ENCODE measurements at regions not wholly inside any gene's neighbourhood (a gene's known extent, or its start where the extent isn't known, plus 50 kb on each side); places are given as distances from the start of the nearest gene placed in this dataset.
A peak's percentile ranks its signal among the peaks of the same experiment; 100 is the strongest.

- DNase-seq (ENCODE audit: low read depth, low spot score), result no peak
- in situ Hi-C loops (cut with HindIII; ENCODE audit: low pct_unique_long_range_greater_than_20kb, low sequenced_read_pairs), result no loop called here
Measured at GRCh38 chr5:143515829-143516228, 112.3 kb upstream of the NR3C1 start.

- DNase-seq (ENCODE audit: low read depth, low spot score), result no peak
- in situ Hi-C loops (cut with HindIII; ENCODE audit: low pct_unique_long_range_greater_than_20kb, low sequenced_read_pairs), result no loop called here
Measured at GRCh38 chr5:143514616-143515335, 111.3 kb upstream of the NR3C1 start.

DNA sequence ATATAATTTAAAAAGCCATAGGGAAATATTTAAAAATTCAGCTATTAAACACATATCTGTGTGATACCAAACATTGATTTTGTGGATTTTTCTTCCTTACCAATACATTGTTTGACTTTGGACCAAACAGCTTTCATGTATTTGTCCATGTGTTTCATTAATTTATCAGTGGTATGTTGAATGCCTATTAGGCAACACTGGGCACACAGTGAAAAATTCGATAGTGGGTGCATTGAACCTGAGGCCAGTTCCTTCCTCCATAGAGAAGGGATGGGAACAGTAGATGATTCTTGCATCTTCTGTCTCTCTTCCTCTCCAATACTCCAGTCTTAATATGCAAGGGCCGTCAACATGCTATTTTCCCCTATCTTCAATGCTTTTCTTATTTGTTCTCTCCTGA is 110.2 kb upstream of the NR3C1 start:
- DNase-seq (ENCODE audit: low read depth, low spot score), result no peak
- in situ Hi-C loops (cut with HindIII; ENCODE audit: low pct_unique_long_range_greater_than_20kb, low sequenced_read_pairs), result no loop called here

GRCh38 chr5:143511736-143512135 is 108.2 kb upstream of the NR3C1 start:
- in situ Hi-C loops (cut with HindIII; ENCODE audit: low pct_unique_long_range_greater_than_20kb, low sequenced_read_pairs), result no loop called here
- no peak for DNase-seq (ENCODE audit: low read depth, low spot score)

GRCh38 chr5:143509758-143510221 is 106.3 kb upstream of the NR3C1 start:
- DNase-seq (ENCODE audit: low read depth, low spot score), result no peak
- in situ Hi-C loops (cut with HindIII; ENCODE audit: low pct_unique_long_range_greater_than_20kb, low sequenced_read_pairs), result no loop called here

GRCh38 chr5:143506836-143507552 is 103.5 kb upstream of the NR3C1 start:
- in situ Hi-C loops (cut with HindIII; ENCODE audit: low pct_unique_long_range_greater_than_20kb, low sequenced_read_pairs), result no loop called here
- peak; percentile 19 for DNase-seq (ENCODE audit: low read depth, low spot score)

GRCh38 chr5:143505934-143506333 is 102.4 kb upstream of the NR3C1 start:
- in situ Hi-C loops (cut with HindIII; ENCODE audit: low pct_unique_long_range_greater_than_20kb, low sequenced_read_pairs), result no loop called here
- no peak for DNase-seq (ENCODE audit: low read depth, low spot score)

GRCh38 chr5:143505354-143505753 is 101.9 kb upstream of the NR3C1 start:
- in situ Hi-C loops (cut with HindIII; ENCODE audit: low pct_unique_long_range_greater_than_20kb, low sequenced_read_pairs), result no loop called here
- no peak for DNase-seq (ENCODE audit: low read depth, low spot score)

DNA sequence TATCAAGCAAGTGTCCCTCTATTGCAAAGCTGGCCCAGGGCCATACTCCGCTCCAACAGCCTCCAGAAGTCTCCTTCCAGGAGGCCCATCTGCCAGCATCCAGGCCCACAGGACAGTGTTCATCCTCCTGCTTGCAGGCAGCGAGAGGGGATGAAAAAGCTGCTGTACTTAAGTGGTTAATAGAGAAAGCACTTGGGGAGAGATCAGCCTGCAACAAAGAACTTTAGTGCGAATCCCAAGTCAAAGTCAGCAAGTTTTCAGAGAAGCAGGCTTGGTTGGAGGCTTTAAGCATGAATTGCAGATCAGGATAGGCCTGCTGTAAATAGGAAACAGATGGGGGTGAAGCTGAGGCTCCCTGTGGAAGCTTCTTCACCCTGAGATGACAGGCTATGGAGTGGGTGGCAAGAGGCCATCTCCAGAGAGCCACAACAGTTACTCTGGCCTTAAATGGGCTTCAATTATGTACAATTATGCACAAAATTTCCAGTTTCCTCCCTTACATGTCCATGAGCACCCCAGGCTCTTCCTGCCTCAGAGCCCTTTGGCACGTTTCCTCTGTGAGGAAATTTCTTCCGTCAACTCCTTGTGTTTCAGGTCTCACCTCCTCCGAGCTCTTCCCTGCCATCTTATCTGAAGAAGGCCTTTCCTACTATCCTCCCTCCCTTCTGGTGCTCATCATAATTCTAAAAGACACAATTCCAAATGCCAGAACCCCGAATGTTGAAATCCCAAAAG is 98.0 kb upstream of the NR3C1 start:
- DNase-seq (ENCODE audit: low read depth, low spot score), result no peak
- in situ Hi-C loops (cut with HindIII; ENCODE audit: low pct_unique_long_range_greater_than_20kb, low sequenced_read_pairs), result no loop called here

DNA sequence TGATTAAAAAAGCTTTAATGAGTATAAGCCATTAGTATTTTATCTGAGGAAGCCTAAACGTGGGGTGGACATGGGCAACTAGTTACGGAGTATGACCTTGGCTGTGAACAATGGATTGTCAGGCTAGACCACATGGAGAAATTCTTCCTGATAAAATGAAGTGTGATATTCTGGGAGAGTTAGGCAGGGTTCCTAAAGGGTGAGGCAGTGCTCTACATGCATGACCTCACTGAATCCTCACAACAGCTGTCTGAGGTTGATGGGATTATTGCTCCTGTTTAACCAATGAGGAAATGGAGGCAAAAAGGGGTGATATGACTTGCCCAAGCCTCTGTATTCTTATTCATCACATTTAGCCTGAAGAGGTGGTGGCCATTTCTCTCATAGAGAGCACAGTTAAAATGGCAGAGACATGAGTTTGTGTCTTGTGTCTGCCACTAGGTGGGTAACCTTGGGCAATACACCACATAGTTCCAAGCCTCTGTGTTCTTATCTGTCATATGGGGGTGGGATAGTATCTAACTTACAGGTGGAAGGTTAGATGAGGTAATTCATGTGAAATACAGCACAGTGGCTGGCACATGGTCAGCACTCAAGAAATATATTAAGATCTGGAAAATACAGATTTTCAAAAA is 96.1 kb upstream of the NR3C1 start:
- in situ Hi-C loops (cut with HindIII; ENCODE audit: low pct_unique_long_range_greater_than_20kb, low sequenced_read_pairs), result no loop called here

GRCh38 chr5:143498821-143499220 is 95.3 kb upstream of the NR3C1 start:
- in situ Hi-C loops (cut with HindIII; ENCODE audit: low pct_unique_long_range_greater_than_20kb, low sequenced_read_pairs), result no loop called here
- DNase-seq (ENCODE audit: low read depth, low spot score), result no peak

More for the DNA sequence above, 96.1 kb upstream of the NR3C1 start:
- DNase-seq (ENCODE audit: low read depth, low spot score), result peak; percentile 3

GRCh38 chr5:143497749-143498148 is 94.3 kb upstream of the NR3C1 start:
- in situ Hi-C loops (cut with HindIII; ENCODE audit: low pct_unique_long_range_greater_than_20kb, low sequenced_read_pairs), result no loop called here
- no peak for DNase-seq (ENCODE audit: low read depth, low spot score)

GRCh38 chr5:143496943-143497342 is 93.5 kb upstream of the NR3C1 start:
- in situ Hi-C loops (cut with HindIII; ENCODE audit: low pct_unique_long_range_greater_than_20kb, low sequenced_read_pairs), result no loop called here
- DNase-seq (ENCODE audit: low read depth, low spot score), result no peak

GRCh38 chr5:143495821-143496275 is 92.4 kb upstream of the NR3C1 start:
- in situ Hi-C loops (cut with HindIII; ENCODE audit: low pct_unique_long_range_greater_than_20kb, low sequenced_read_pairs), result no loop called here
- no peak for DNase-seq (ENCODE audit: low read depth, low spot score)

DNA sequence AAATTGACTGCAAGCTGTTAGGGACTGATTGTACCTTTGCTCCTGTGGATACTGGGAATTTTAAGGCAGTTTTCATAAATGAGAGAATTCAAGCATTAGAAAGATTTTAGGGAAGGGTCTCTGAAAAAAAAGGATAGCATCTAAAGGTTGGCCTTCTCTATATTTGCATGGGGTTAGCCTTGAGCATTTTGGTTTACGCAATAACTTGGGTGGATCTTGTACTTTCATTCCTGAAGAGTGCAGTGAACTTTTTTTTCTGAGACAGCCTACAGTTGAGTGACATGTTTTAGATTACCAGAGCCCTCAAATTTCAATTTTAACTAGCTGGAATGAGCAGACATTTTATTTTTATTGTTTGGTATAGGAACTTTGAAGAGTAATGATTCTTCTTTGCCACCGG is 91.6 kb upstream of the NR3C1 start:
- DNase-seq (ENCODE audit: low read depth, low spot score), result no peak
- in situ Hi-C loops (cut with HindIII; ENCODE audit: low pct_unique_long_range_greater_than_20kb, low sequenced_read_pairs), result no loop called here

DNA sequence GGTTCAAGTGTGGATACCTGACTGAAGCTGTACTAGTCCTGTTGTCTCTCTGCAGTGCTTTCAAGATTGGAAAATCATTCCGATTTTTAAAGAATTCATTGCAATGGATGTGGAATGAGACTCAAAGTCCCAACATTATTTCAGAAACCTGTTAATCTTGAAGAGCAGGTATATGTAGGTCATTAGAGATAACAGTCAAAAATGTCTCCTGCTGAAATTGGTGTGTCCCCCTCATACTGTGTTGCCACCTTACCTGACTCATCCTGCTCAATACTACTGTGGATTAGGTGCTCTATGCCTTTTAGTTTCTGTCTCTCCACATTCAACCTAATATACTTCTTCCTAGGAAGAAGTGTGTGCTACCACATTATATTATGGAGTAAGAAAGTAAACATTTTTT is 91.1 kb upstream of the NR3C1 start:
- no peak for DNase-seq (ENCODE audit: low read depth, low spot score)
- in situ Hi-C loops (cut with HindIII; ENCODE audit: low pct_unique_long_range_greater_than_20kb, low sequenced_read_pairs), result no loop called here

DNA sequence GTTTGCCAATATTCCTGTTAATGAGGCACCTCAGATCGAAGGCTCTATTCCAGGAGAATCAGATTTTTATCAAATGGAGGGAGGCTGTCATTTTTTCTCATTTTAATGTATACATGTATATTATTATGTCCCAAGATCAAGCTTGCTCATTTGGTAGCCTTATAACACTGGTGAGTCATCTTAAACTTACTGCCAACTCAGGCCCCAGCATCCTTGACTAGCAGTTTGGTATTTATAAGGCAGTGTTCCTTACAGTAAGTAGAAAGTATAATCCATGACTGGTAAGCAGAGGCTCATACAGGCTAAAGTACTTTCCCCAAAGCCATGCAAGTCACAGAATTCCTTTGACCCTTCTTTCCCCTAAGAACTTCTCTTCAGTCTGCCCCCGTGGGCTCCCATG is 90.7 kb upstream of the NR3C1 start:
- no peak for DNase-seq (ENCODE audit: low read depth, low spot score)
- in situ Hi-C loops (cut with HindIII; ENCODE audit: low pct_unique_long_range_greater_than_20kb, low sequenced_read_pairs), result no loop called here

- in situ Hi-C loops (cut with HindIII; ENCODE audit: low pct_unique_long_range_greater_than_20kb, low sequenced_read_pairs), result no loop called here
- no peak for DNase-seq (ENCODE audit: low read depth, low spot score)
Measured at GRCh38 chr5:143492783-143493182, 89.3 kb upstream of the NR3C1 start.

All from SK-MEL-5 (cell line).